ENCODE measurements at regions not wholly inside any gene's neighbourhood (a gene's known extent, or its start where the extent isn't known, plus 50 kb on each side); places are given as distances from the start of the nearest gene placed in this dataset.

GRCh38 chrX:118216087-118216486, 99.5 kb upstream of the KLHL13 start:
- TF ChIP-seq CTCF (IDR thresholded peaks at IDR 0.05; ENCODE audit: low read length) (no peak), EZH2 (IDR thresholded peaks at IDR 0.05; ENCODE audit: borderline replicate concordance, low read length) (no peak)

All from OCI-LY1 (cell line).